NT2/D1 (cell line): ENCODE measurements at regions not wholly inside any gene's neighbourhood (a gene's known extent, or its start where the extent isn't known, plus 50 kb on each side); places are given as distances from the start of the nearest gene placed in this dataset.

Experiments used
- DNase-seq: peaks from one replicate; pipeline ENCODE4 v3.0.0-alpha.2; 2011; ENCODE audit warnings: low read depth, low spot score
- H3K27me3 ChIP-seq: 2 replicates; pipeline ENCODE4 v1.6.0; 2011; ENCODE audit warnings: mild to moderate bottlenecking; ENCODE audit not compliant: insufficient read length, insufficient read depth
- H3K36me3 ChIP-seq: 2 replicates; pipeline ENCODE4 v1.6.1; 2011; ENCODE audit warnings: mild to moderate bottlenecking, low read length, mixed read lengths; ENCODE audit not compliant: insufficient read depth, insufficient read length
- H3K4me1 ChIP-seq: 2 replicates; pipeline ENCODE4 v1.5.1; 2011; ENCODE audit not compliant: insufficient read depth, insufficient read length
- H3K4me3 ChIP-seq: 2 replicates; pipeline ENCODE4 v1.5.1; 2011; ENCODE audit warnings: low read depth; ENCODE audit not compliant: insufficient read length
- H3K9ac ChIP-seq: 2 replicates; pipeline ENCODE4 v1.6.0; 2011; ENCODE audit warnings: low read depth; ENCODE audit not compliant: insufficient read length
- H3K9me3 ChIP-seq: 2 replicates; pipeline ENCODE4 v1.5.1; 2011; ENCODE audit warnings: mild to moderate bottlenecking, low read length; ENCODE audit not compliant: insufficient read depth
- SUZ12 ChIP-seq: IDR thresholded peaks from 2 replicates; pipeline ENCODE4 v1.6.1; 2011; ENCODE audit not compliant: insufficient read length, insufficient read depth; ENCODE audit errors: extremely low read depth
- YY1 ChIP-seq: IDR thresholded peaks from 2 replicates; pipeline ENCODE4 v1.6.1; 2011; ENCODE audit not compliant: insufficient read length, insufficient read depth
- ZNF274 ChIP-seq: IDR thresholded peaks from 2 replicates; pipeline ENCODE4 v1.6.1; 2011; ENCODE audit warnings: mild to moderate bottlenecking, low read depth, low read length

- no peak for TF ChIP-seq ZNF274
- TF ChIP-seq YY1, result no peak
- TF ChIP-seq SUZ12, result no peak
- no peak for DNase-seq
- Histone ChIP-seq H3K27me3 (no peaks in the 10 kb centered on the region), H3K4me1 (no peaks in the 10 kb centered on the region), H3K4me3 (no peak overlapping the region), H3K36me3 (no peaks in the 10 kb centered on the region), H3K9me3 (no peaks in the 10 kb centered on the region), H3K9ac (no peak overlapping the region)
Observed at GRCh38 chr12:47319746-47320145, 240.0 kb upstream of the AMIGO2 start.

DNA sequence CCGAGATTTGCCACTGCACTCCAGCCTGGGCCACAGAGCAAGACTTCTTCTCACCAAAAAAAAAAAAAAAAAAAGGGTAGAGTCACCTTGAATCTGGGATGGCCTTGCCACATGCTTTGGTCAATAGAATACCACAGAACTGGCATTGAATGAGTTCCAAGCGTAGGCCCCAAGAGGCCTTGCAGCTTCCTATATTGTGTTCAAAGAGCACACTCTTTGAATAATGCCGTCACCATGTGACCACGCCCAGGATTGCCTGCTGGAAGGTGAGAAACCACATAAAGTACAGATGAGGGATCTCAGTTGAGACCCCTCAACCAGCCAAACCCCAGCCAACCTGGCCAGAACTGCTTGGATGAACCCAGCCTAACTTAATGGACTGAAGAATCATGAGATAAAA, 239.2 kb upstream of the AMIGO2 start:
- Histone ChIP-seq H3K9ac (no peak overlapping the region), H3K4me1 (no peaks in the 10 kb centered on the region), H3K27me3 (no peaks in the 10 kb centered on the region), H3K4me3 (no peak overlapping the region), H3K36me3 (no peaks in the 10 kb centered on the region), H3K9me3 (no peaks in the 10 kb centered on the region)
- no peak for TF ChIP-seq ZNF274
- no peak for DNase-seq

DNA sequence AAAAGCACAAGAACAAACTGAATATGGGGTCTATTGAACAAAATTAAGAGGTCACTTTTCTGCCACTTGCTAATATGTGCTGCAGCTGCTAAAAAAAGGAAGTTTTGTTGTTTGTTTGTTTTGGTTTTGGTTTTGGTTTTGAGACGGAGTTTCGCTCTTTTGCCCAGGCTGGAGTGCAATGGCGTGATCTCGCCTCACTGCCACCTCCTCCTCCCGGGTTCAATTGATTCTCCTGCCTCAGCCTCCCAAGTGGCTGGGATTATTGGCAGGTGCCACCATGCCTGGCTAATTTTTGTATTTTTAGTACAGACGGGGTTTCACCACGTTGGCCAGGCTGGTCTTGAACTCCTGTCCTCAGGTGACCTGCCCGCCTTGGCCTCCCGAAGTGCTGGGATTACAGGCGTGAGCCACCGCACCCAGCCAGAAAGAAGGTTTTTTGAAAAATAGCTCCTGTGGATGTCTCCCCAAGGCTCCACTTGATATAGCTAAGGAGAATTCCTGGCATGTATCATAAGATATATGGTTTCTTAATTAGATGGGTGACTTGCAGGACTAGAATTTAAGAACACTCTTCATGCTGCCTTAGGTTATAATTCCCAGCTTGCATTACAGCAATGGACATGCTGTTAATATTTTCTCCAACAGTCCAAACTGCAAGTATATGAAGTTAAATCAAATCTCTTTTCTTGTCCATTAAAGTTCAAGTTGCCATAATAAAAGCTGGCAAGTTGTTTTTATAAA, 237.6 kb upstream of the AMIGO2 start:
- Histone ChIP-seq H3K36me3 (no peaks in the 10 kb centered on the region), H3K27me3 (no peaks in the 10 kb centered on the region), H3K4me3 (no peak overlapping the region), H3K4me1 (no peaks in the 10 kb centered on the region), H3K9ac (no peak overlapping the region), H3K9me3 (no peaks in the 10 kb centered on the region)
- no peak for DNase-seq
- no peak for TF ChIP-seq YY1
- TF ChIP-seq SUZ12, result no peak
- no peak for TF ChIP-seq ZNF274

- no peaks in the 10 kb centered on the region for H3K27me3 ChIP-seq
- TF ChIP-seq YY1 (no peak), SUZ12 (no peak), ZNF274 (no peak)
- DNase-seq, result no peak
- H3K36me3 ChIP-seq, result no peaks in the 10 kb centered on the region
- no peak overlapping the region for H3K9ac ChIP-seq
- H3K4me1 ChIP-seq, result no peaks in the 10 kb centered on the region
- H3K4me3 ChIP-seq, result no peak overlapping the region
- H3K9me3 ChIP-seq, result no peaks in the 10 kb centered on the region
Observed at GRCh38 chr12:47316609-47317049, 236.9 kb upstream of the AMIGO2 start.

DNA sequence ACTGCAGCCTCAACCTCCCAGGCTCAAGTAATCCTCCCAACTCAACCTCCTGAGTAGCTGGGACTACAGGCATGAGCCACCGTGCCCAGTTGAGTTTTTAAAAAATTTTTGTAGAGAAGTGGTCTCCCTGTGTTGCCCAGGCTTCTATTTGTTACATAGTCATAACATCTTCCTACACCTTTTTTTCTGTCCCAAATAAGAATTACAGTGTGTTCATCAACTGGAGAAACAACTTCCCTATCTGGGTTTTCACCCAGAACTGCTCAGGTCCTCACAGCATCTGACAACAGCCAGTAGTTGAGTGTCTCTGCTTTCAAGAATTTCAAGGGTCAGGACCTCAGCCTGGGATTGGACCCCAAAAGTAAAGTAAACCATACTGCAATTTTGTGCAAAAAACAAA, 235.2 kb upstream of the AMIGO2 start:
- Histone ChIP-seq H3K4me1 (no peaks in the 10 kb centered on the region), H3K9me3 (no peaks in the 10 kb centered on the region), H3K9ac (no peak overlapping the region)

DNA sequence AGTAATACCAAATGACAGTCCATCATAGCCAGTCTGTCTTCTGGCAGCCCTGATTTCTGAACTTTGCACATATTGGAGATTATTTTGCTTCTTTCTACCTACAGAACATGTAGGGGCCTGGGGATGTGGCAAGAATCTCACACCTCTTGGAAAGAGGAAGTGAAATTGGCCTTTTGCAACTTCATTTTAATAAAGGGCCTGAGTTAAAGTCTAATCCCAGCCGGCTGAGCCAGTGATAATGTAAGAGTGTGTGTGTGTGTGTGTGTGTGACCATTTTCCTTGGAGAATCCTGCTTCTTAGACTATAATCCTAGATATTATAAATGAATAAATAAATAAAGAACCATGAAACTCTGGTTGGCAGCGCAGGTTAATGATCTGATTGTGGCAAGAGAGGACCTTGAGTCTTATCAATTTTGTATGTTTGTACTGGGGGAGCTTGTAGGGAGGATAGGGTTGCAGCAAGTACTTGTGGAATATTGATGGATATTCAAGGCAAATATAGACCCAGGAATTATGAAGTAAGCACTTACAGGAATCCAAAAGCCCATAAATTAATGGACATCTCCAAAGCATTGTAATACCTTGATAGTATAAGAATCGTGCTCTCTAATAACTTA, 233.2 kb upstream of the AMIGO2 start:
- no peak for TF ChIP-seq YY1
- TF ChIP-seq SUZ12, result no peak
- TF ChIP-seq ZNF274, result no peak
- no peak for DNase-seq
- H3K4me1 ChIP-seq, result no peaks in the 10 kb centered on the region
- H3K27me3 ChIP-seq, result no peaks in the 10 kb centered on the region
- H3K36me3 ChIP-seq, result no peaks in the 10 kb centered on the region
- no peak overlapping the region for H3K4me3 ChIP-seq
- no peak overlapping the region for H3K9ac ChIP-seq
- no peaks in the 10 kb centered on the region for H3K9me3 ChIP-seq

More for the DNA sequence above, 235.2 kb upstream of the AMIGO2 start:
- no peak for DNase-seq
- H3K4me3 ChIP-seq, result no peak overlapping the region
- H3K27me3 ChIP-seq, result no peaks in the 10 kb centered on the region
- TF ChIP-seq SUZ12, result no peak
- no peaks in the 10 kb centered on the region for H3K36me3 ChIP-seq

GRCh38 chr12:47312147-47312546, 232.4 kb upstream of the AMIGO2 start:
- no peaks in the 10 kb centered on the region for H3K36me3 ChIP-seq
- H3K27me3 ChIP-seq, result no peaks in the 10 kb centered on the region
- no peaks in the 10 kb centered on the region for H3K4me1 ChIP-seq
- no peak overlapping the region for H3K9ac ChIP-seq
- DNase-seq, result no peak
- no peak overlapping the region for H3K4me3 ChIP-seq
- TF ChIP-seq ZNF274, result no peak
- TF ChIP-seq SUZ12, result no peak
- no peak for TF ChIP-seq YY1
- no peaks in the 10 kb centered on the region for H3K9me3 ChIP-seq
